NB4 (cell line): ENCODE measurements at regions not wholly inside any gene's neighbourhood (a gene's known extent, or its start where the extent isn't known, plus 50 kb on each side); places are given as distances from the start of the nearest gene placed in this dataset.

Experiments used
- DNase-seq: peaks from one replicate; pipeline ENCODE4 v3.0.0; 2010; ENCODE audit warnings: low read depth
- H3K4me3 ChIP-seq: one replicate; pipeline ENCODE4 v1.5.1; 2011; ENCODE audit warnings: mild to moderate bottlenecking, low read depth, low read length, moderate library complexity
- MYC ChIP-seq: IDR thresholded peaks from 2 replicates; pipeline ENCODE4 v1.6.1; 2011; ENCODE audit warnings: low read depth, low read length
- POLR2A ChIP-seq: IDR thresholded peaks from 2 replicates; pipeline ENCODE4 v1.6.1; 2011; ENCODE audit warnings: mild to moderate bottlenecking; ENCODE audit not compliant: insufficient read length; ENCODE audit errors: extremely low read depth
- TF ChIP-seq, protein P1 (sequence below): IDR thresholded peaks from one replicate; pipeline ENCODE4 v1.5.1; 2012; ENCODE audit warnings: low read depth, low read length
- TF ChIP-seq, protein P2 (sequence below): IDR thresholded peaks from 2 replicates; pipeline ENCODE4 v1.6.1; 2011; ENCODE audit warnings: low read depth, low read length

- H3K4me3 ChIP-seq: no peak overlapping the region
- peak; percentile 50 for DNase-seq
- TF ChIP-seq, protein P1, sequence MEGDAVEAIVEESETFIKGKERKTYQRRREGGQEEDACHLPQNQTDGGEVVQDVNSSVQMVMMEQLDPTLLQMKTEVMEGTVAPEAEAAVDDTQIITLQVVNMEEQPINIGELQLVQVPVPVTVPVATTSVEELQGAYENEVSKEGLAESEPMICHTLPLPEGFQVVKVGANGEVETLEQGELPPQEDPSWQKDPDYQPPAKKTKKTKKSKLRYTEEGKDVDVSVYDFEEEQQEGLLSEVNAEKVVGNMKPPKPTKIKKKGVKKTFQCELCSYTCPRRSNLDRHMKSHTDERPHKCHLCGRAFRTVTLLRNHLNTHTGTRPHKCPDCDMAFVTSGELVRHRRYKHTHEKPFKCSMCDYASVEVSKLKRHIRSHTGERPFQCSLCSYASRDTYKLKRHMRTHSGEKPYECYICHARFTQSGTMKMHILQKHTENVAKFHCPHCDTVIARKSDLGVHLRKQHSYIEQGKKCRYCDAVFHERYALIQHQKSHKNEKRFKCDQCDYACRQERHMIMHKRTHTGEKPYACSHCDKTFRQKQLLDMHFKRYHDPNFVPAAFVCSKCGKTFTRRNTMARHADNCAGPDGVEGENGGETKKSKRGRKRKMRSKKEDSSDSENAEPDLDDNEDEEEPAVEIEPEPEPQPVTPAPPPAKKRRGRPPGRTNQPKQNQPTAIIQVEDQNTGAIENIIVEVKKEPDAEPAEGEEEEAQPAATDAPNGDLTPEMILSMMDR: no peak
- TF ChIP-seq, protein P2, sequence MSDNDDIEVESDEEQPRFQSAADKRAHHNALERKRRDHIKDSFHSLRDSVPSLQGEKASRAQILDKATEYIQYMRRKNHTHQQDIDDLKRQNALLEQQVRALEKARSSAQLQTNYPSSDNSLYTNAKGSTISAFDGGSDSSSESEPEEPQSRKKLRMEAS: peak; percentile 42; the same call in 1 of the 2 replicates
- no peak for TF ChIP-seq POLR2A
- no peak for TF ChIP-seq MYC
Observed at GRCh38 chr1:60133000-60133673, 59.6 kb upstream of the C1orf87 start.

GRCh38 chr1:60132108-60132507 is 58.5 kb upstream of the C1orf87 start:
- TF ChIP-seq, protein P2: no peak
- no peak for TF ChIP-seq MYC
- TF ChIP-seq POLR2A: no peak
- TF ChIP-seq, protein P1: no peak
- DNase-seq: no peak
- no peak overlapping the region for H3K4me3 ChIP-seq

DNA sequence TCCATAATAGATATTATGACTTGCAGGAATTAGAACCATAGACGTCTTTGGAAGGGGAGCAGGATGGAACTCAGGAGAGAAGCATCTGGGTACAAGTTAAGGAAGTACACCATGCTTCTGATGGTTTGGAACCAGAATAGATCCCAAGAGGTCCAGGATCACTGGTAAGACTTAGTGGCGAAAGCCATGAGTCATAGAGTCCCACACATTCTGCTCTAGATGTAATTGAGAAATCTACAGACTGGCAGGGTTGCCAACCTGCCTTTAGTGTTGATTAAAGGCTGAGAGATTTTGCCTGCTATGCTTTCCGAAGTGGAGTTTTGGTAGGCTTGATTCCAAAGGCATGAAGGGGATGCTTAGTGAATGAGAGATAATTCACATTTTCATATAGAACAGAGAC is 57.1 kb upstream of the C1orf87 start:
- DNase-seq: peak; percentile 9
- no peak overlapping the region for H3K4me3 ChIP-seq
- no peak for TF ChIP-seq MYC
- TF ChIP-seq, protein P1: no peak
- TF ChIP-seq, protein P2: no peak
- no peak for TF ChIP-seq POLR2A

- DNase-seq: no peak
- no peak overlapping the region for H3K4me3 ChIP-seq
- no peak for TF ChIP-seq POLR2A
- TF ChIP-seq, protein P2: peak; percentile 47; the same call in 1 of the 2 replicates
Observed at GRCh38 chr1:60129911-60130310, 56.3 kb upstream of the C1orf87 start.

DNA sequence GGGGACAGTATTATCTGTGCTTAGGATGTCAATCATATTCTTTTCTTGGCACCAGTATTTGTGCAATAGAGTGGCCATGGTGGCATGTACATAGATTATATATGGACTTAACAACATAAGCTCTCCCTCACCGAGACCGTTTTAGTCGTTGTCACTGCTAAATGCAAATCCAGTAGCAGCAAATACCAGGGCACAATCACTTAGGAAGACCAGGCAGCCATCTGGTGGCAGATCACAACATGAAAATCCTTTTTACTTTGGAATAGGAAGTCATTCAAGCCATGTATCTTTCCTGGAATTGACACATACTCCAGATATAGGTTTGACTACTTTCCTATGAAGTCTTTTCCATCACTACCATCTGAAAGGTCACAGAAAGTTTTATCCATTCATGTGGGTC is 53.2 kb upstream of the C1orf87 start:
- no peak overlapping the region for H3K4me3 ChIP-seq
- TF ChIP-seq MYC: no peak
- DNase-seq: no peak
